Muscle layer of colon (tissue), 2 donors: ENCODE measurements at regions not wholly inside any gene's neighbourhood (a gene's known extent, or its start where the extent isn't known, plus 50 kb on each side); places are given as distances from the start of the nearest gene placed in this dataset.

Experiments
- H3K27ac ChIP-seq: one replicate; pipeline ENCODE4 v1.7.0; 2013; ENCODE audit warnings: low read depth, mild to moderate bottlenecking, low read length, moderate library complexity
- H3K27me3 ChIP-seq, 2 donors: one replicate each; pipeline ENCODE4 v1.7.0; 2013; ENCODE audit warnings: low read length in 2 of 2, mild to moderate bottlenecking in 2 of 2; ENCODE audit not compliant: insufficient read depth in 2 of 2, control insufficient read depth in 1 of 2
- H3K36me3 ChIP-seq: one replicate; pipeline ENCODE4 v1.7.0; 2013; ENCODE audit warnings: mild to moderate bottlenecking, low read length; ENCODE audit not compliant: insufficient read depth
- H3K4me1 ChIP-seq: one replicate; pipeline ENCODE4 v1.7.0; 2013; ENCODE audit warnings: mild to moderate bottlenecking, low read length; ENCODE audit not compliant: insufficient read depth
- H3K4me3 ChIP-seq, 2 donors: one replicate each; pipeline ENCODE4 v1.7.0; 2013; ENCODE audit warnings: low read length in 2 of 2, low read depth in 1 of 2, mild to moderate bottlenecking in 1 of 2, moderate library complexity in 1 of 2
- H3K9ac ChIP-seq: one replicate; pipeline ENCODE4 v1.7.0; 2013; ENCODE audit warnings: low read length
- H3K9me3 ChIP-seq: one replicate; pipeline ENCODE4 v1.7.0; 2013; ENCODE audit warnings: mild to moderate bottlenecking, low read length
- donor health status: abdominal sarcoma.
- donor health status: Adenocarcinoma of cecum.

- H3K4me3 ChIP-seq, result no peak overlapping the region
- no peaks in the 10 kb centered on the region for H3K36me3 ChIP-seq
- no peak overlapping the region for H3K27ac ChIP-seq
- no peaks in the 10 kb centered on the region for H3K9me3 ChIP-seq
- H3K27me3 ChIP-seq, result no peaks in the 10 kb centered on the region
- H3K4me1 ChIP-seq, result peaks cover 6% of the 10 kb centered on the region
- H3K9ac ChIP-seq, result no peak overlapping the region
Observed at GRCh38 chr3:197376735-197377555, 78.5 kb upstream of the DLG1 start.

GRCh38 chr3:197376020-197376419 lies 77.6 kb upstream of the DLG1 start:
- Histone ChIP-seq H3K27me3 (no peaks in the 10 kb centered on the region), H3K9me3 (no peaks in the 10 kb centered on the region), H3K36me3 (no peaks in the 10 kb centered on the region), H3K4me1 (peaks cover 12% of the 10 kb centered on the region), H3K27ac (no peak overlapping the region), H3K9ac (no peak overlapping the region), H3K4me3 (no peak overlapping the region)

- Histone ChIP-seq H3K9ac (no peak overlapping the region), H3K4me3 (no peak overlapping the region), H3K27me3 (no peaks in the 10 kb centered on the region), H3K27ac (no peak overlapping the region), H3K36me3 (no peaks in the 10 kb centered on the region), H3K4me1 (peaks cover 12% of the 10 kb centered on the region), H3K9me3 (no peaks in the 10 kb centered on the region)
Observed at GRCh38 chr3:197375001-197375441, 76.6 kb upstream of the DLG1 start.

GRCh38 chr3:197373096-197373495 lies 74.7 kb upstream of the DLG1 start:
- H3K27ac ChIP-seq, result no peak overlapping the region
- H3K36me3 ChIP-seq, result no peaks in the 10 kb centered on the region
- peaks cover 12% of the 10 kb centered on the region for H3K4me1 ChIP-seq
- H3K9me3 ChIP-seq, result no peaks in the 10 kb centered on the region
- H3K27me3 ChIP-seq, result no peaks in the 10 kb centered on the region
- H3K9ac ChIP-seq, result no peak overlapping the region
- no peak overlapping the region for H3K4me3 ChIP-seq

GRCh38 chr3:197372047-197372661 lies 73.7 kb upstream of the DLG1 start:
- Histone ChIP-seq H3K27me3 (no peaks in the 10 kb centered on the region), H3K9me3 (no peaks in the 10 kb centered on the region), H3K4me3 (no peak overlapping the region), H3K4me1 (peaks cover 12% of the 10 kb centered on the region), H3K36me3 (no peaks in the 10 kb centered on the region), H3K27ac (no peak overlapping the region), H3K9ac (no peak overlapping the region)

GRCh38 chr3:197371591-197372046 lies 73.2 kb upstream of the DLG1 start:
- no peak overlapping the region for H3K27ac ChIP-seq

GRCh38 chr3:197369545-197369944 lies 71.1 kb upstream of the DLG1 start:
- Histone ChIP-seq H3K27ac (no peak overlapping the region), H3K9me3 (no peaks in the 10 kb centered on the region), H3K9ac (no peak overlapping the region), H3K27me3 (no peaks in the 10 kb centered on the region), H3K4me3 (no peak overlapping the region), H3K4me1 (peaks cover 12% of the 10 kb centered on the region), H3K36me3 (no peaks in the 10 kb centered on the region)

More at GRCh38 chr3:197371591-197372046, 73.2 kb upstream of the DLG1 start:
- H3K27me3 ChIP-seq, result no peaks in the 10 kb centered on the region
- H3K36me3 ChIP-seq, result no peaks in the 10 kb centered on the region
- no peak overlapping the region for H3K9ac ChIP-seq
- peaks cover 12% of the 10 kb centered on the region for H3K4me1 ChIP-seq
- H3K4me3 ChIP-seq, result no peak overlapping the region
- no peaks in the 10 kb centered on the region for H3K9me3 ChIP-seq

- H3K27me3 ChIP-seq, result no peaks in the 10 kb centered on the region
- no peak overlapping the region for H3K4me3 ChIP-seq
- H3K9me3 ChIP-seq, result no peaks in the 10 kb centered on the region
- H3K4me1 ChIP-seq, result peaks cover 12% of the 10 kb centered on the region
- no peak overlapping the region for H3K9ac ChIP-seq
- no peak overlapping the region for H3K27ac ChIP-seq
- no peaks in the 10 kb centered on the region for H3K36me3 ChIP-seq
Observed at GRCh38 chr3:197368821-197369220, 70.4 kb upstream of the DLG1 start.

- no peaks in the 10 kb centered on the region for H3K27me3 ChIP-seq
- peaks cover 12% of the 10 kb centered on the region for H3K4me1 ChIP-seq
- H3K9me3 ChIP-seq, result no peaks in the 10 kb centered on the region
- no peak overlapping the region for H3K4me3 ChIP-seq
- no peak overlapping the region for H3K9ac ChIP-seq
- no peak overlapping the region for H3K27ac ChIP-seq
- H3K36me3 ChIP-seq, result no peaks in the 10 kb centered on the region
Observed at GRCh38 chr3:197368330-197368729, 69.9 kb upstream of the DLG1 start.

GRCh38 chr3:197367081-197367780 lies 68.8 kb upstream of the DLG1 start:
- H3K9me3 ChIP-seq, result no peaks in the 10 kb centered on the region
- no peak overlapping the region for H3K4me3 ChIP-seq
- no peaks in the 10 kb centered on the region for H3K27me3 ChIP-seq
- H3K4me1 ChIP-seq, result peaks cover 10% of the 10 kb centered on the region
- H3K36me3 ChIP-seq, result no peaks in the 10 kb centered on the region
- no peak overlapping the region for H3K27ac ChIP-seq
- no peak overlapping the region for H3K9ac ChIP-seq

- Histone ChIP-seq H3K36me3 (no peaks in the 10 kb centered on the region), H3K27ac (no peak overlapping the region), H3K4me1 (peaks cover 2% of the 10 kb centered on the region), H3K9ac (no peak overlapping the region), H3K9me3 (no peaks in the 10 kb centered on the region), H3K4me3 (no peak overlapping the region), H3K27me3 (no peaks in the 10 kb centered on the region)
Observed at GRCh38 chr3:197366301-197367044, 68.1 kb upstream of the DLG1 start.
